ENCODE measurements at regions not wholly inside any gene's neighbourhood (a gene's known extent, or its start where the extent isn't known, plus 50 kb on each side); places are given as distances from the start of the nearest gene placed in this dataset.
"Not testable (repeated sequence)": the region's sequence is repeated elsewhere in the genome, so short reads cannot be mapped to it uniquely, and the experiment has no call there.

DNA sequence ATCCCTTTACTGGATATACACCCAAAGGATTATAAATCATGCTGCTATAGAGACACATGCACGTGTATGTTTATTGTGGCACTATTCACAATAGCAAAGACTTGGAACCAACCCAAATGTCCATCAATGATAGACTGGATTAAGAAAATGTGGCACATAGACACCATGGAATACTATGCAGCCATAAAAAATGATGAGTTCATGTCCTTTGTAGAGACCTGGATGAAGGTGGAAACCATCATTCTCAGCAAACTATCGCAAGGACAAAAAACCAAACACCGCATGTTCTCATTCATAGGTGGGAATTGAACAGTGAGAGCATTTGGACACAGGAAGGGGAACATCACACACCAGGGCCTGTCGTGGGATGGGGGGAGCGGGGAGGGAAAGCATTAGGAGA, 52.4 kb upstream of the FAM135A start:
- not testable (repeated sequence) for H3K9ac ChIP-seq (ENCODE audit: extremely low read depth, insufficient read length, low read length); H3K14ac ChIP-seq (ENCODE audit: insufficient read depth, low read length); H3K23me2 ChIP-seq (ENCODE audit: insufficient read length, low read depth, low read length, poor library complexity, severe bottlenecking); H2AK5ac ChIP-seq (ENCODE audit: insufficient read length, low read length); H3K27me3 ChIP-seq (ENCODE audit: insufficient read depth, low read length); H3K4me3 Mint-ChIP-seq; H3T11ph ChIP-seq (ENCODE audit: low read length); H3K79me1 ChIP-seq (ENCODE audit: insufficient read depth, low read depth, low read length, poor library complexity, severe bottlenecking); H3K9me3 Mint-ChIP-seq; H2BK5ac ChIP-seq (ENCODE audit: insufficient read length, low read length); H4K5ac ChIP-seq (ENCODE audit: insufficient read length, low read depth, low read length); H2BK20ac ChIP-seq (ENCODE audit: low read depth, low read length, poor library complexity, severe bottlenecking); H4K20me1 ChIP-seq (ENCODE audit: control insufficient read depth, insufficient read depth, insufficient read length); H3K4ac ChIP-seq (ENCODE audit: low read depth, low read length); H4K8ac ChIP-seq (replicated peaks; ENCODE audit: insufficient read length, low read depth, low read length); H2BK120ac ChIP-seq (ENCODE audit: low read depth, low read length, poor library complexity, severe bottlenecking); DNase-seq; H3K18ac ChIP-seq (ENCODE audit: insufficient read length, low read depth, low read length); H2AFZ ChIP-seq (ENCODE audit: low read length); H3K4me1 ChIP-seq (ENCODE audit: insufficient read depth, low read length); H3K56ac ChIP-seq (ENCODE audit: insufficient read length, low read depth, low read length); H3K27ac ChIP-seq (ENCODE audit: insufficient read length, low read depth, low read length); H3K27me3 Mint-ChIP-seq (ENCODE audit: low read depth); H3K4me1 Mint-ChIP-seq; H2BK12ac ChIP-seq (ENCODE audit: insufficient read length, low read depth, low read length); H3K4me2 ChIP-seq (ENCODE audit: insufficient read depth, insufficient read length, low read length); H3K27ac Mint-ChIP-seq; H2BK15ac ChIP-seq (ENCODE audit: low read depth, low read length); H3K36me3 Mint-ChIP-seq (ENCODE audit: insufficient read depth in 1 of 3, low read depth in 3 of 3); H3K23ac ChIP-seq (ENCODE audit: insufficient read length, low read depth, low read length); H4K91ac ChIP-seq (ENCODE audit: insufficient read length, low read depth, low read length); H3K9me3 ChIP-seq (ENCODE audit: control insufficient read depth, low read depth, low read length); H3K79me2 ChIP-seq (ENCODE audit: insufficient read depth, low read length)
- no CpG with 5 or more reads among the region's 5 CpGs for WGBS (ENCODE audit: extremely low coverage, insufficient read length, low lambda C conversion rate)

Measured in H9 (cell line).